HG03066 (cell line): ENCODE measurements at regions not wholly inside any gene's neighbourhood (a gene's known extent, or its start where the extent isn't known, plus 50 kb on each side); places are given as distances from the start of the nearest gene placed in this dataset.
"Not testable (repeated sequence)": the region's sequence is repeated elsewhere in the genome, so short reads cannot be mapped to it uniquely, and the experiment has no call there.

Experiments
- ATAC-seq: cut with Tn5 transposase; IDR thresholded peaks from one replicate; pipeline ENCODE4 v1.9.1; 2021; ENCODE audit warnings: low read depth; ENCODE audit not compliant: unreplicated experiment

DNA sequence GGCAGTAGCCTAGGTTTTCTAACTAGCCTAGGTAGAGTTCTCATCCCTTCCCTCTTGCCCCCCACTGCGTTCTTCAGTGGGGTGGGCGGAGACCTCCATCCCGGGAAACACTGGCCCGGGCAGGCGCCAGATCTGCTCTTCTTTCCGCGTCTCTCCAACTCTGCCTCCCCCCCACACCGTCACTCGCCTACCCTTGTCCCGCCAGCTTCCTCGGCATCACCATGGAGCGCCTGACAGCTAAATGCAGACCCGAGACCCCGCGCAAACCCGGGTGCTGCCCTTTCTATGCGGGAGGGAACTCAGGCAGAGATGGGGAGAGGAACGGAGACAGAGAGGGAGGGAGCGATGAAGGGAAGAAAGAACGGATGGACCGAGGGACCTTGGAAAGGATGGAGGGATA lies 1494.8 kb upstream of the DEFB115 start:
- ATAC-seq, result no peak

DNA sequence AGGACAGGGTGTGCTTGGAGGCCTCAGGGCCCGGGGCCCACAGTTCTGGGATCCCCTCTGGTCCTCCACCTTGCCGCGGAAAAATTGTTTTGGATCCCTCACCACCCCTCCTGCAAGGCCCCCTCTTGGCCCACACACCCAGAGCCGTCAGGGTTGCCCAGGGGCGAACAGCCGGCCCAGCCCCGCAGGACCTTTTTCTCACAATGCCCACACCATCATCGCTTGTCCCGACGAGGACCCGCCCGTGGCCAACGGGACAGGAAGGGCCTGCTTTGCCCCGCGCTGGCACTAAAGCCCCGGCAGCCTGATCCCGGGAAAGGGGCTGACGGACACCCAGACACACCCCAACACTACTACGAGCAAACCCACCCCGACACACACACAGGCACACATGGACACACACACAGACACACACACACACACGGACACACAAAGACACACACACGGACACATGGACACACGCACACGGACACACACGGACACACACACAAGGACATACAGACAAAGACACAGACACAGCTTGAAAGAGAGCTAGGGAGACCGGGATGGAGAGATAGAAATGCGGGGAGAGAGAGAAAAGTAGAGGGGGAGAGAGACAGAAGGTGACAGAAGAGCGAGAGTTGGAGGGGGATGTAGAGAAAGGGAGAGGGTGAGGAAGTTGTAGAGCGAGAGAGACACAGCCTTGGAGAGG lies 1493.5 kb upstream of the DEFB115 start:
- no peak for ATAC-seq

DNA sequence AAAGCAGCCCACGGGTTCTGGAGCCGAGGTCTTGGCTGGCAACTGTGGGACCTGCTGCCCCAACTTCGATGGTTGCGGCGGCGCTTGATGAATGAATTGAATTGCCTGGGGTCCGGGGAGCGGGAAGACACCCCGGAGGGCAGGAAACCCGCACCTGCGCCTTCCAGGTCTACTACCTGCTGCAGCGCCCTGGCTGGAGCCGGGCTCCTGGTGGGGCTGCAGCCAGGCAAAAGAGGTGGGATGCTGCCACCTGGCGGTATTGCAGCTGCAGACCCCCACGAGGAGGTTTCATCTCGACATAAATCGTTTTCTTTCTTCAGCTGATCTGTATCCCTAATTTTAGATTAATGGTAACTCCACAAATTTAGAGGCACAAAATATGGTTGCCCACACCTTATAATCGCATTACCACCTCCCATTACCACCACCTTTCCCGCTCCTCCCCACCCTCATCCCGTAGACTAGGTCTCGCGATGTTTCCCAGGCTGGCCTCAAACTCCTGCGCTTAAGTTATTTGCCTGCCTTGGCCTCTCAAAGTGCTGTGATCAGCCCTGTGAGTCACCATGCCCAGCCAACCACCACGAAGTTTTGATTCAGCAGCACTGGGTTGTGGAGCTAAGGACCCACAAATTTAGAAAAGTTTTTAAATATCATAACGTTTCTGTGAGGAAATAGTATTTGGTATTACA lies 1492.4 kb upstream of the DEFB115 start:
- ATAC-seq, result not testable (repeated sequence)

DNA sequence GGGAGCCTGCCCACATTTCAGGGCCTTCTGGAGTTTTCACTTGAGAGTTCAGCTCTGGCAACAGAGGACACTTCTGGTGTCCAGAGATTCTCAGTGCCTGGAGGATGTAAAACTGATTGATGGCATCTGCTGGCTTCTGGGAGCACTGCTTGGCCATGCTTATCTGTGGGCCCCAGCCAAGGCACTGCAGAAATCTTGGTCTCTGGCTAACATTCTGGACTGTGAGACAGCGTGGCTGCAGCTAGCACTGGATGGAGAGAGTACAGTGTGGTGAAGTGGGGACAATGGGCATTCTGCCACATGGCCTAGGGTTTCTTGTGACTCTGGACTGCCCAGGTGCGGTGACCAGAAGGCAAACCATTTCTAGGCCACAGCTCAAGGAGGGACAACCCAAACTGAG lies 1479.4 kb upstream of the DEFB115 start:
- not testable (repeated sequence) for ATAC-seq

DNA sequence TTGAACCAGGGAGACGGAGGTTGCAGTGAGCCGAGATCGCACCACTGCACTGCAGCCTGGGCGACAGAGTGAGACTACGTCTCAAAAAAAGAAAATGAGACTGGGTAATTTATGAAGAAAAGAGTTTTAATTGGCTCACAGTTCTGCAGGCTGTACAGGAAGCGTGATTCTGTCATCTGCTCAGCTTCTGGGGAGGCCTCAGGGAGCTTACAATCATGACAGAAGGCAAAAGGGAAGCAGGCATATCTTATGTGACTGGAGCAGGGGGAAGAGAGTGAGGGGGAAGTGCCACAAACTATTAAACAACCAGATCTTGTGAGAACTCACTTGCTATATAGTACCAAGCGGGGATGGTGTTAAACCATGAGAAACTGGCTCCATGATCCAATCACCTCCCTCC lies 1476.2 kb upstream of the DEFB115 start:
- ATAC-seq, result not testable (repeated sequence)

DNA sequence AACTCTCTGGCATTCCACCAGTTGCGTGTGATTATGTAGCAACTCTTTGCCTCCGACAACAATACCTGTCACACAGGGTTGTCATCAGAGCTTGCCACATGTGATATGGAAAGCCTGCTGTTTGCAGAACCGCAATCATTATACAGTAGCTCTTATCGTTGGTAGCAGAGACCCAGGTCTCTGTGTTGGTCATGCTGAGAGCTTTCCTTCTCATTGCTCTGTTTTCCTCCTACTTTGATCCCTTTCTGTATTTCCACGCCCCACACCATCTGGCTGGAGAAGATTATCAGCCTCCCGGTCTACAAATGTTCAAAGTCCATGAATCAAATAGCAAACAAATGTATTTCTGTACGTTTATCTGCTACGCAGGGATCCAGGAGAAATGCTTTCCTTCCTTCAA lies 1475.6 kb upstream of the DEFB115 start:
- ATAC-seq, result not testable (repeated sequence)

DNA sequence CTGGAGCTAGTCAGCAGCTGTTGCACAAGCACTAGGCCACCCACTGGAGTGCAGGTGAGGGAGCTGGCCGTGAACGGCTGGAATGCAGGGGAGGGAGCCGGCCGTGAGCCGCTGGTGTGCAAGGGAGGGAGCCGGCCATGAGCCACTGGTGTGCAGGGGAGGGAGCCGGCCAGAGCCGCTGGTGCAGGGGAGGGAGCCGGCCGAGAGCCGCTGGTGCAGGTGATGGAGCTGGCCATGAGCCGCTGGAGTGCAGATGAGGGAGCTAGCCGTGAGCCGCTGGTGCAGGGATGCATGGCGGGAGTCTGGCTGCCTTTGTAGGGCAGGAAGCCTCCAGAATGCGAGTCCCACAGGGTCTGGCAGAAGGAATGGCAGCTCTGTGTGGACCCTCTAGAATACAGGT lies 1470.0 kb upstream of the DEFB115 start:
- ATAC-seq, result not testable (repeated sequence)

DNA sequence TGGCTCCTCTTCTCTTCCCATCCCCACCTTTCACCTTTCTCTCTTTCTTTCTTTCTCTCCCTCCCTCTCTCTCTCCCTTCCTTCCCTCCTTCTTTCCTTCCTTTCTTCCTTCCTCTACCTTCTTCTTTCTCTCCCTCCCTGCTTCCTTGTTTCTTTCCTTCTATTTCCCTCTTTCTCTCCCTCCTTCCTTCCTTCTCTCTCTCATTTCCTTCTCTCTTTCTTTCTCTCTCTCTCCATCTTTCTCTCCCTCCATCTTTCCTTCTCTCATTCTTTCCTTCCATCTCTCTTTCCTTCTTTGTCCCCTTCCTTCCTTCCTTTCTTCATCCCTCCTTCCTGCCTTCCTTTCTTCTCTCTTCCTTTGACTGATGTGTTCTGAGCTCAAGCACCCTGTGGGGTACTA lies 1467.0 kb upstream of the DEFB115 start:
- no peak for ATAC-seq

DNA sequence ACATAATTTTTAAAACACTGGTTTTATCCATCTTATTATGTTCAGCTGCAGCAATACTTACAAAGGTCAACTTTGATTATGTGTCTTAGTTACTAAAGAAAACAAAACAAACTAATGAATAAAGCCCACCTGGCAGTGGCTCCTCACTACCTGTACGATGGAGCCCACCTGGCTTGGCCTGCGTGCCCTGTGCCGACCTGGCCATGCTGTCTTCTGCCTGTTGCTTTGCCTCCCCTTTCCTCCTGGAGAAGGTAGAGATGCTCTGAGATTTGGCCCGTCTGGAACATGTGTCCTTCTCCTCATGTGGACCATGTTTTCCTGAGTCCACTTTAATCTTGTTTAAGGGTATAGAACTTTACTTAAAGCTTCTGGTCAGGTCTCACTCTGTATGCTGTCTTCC lies 1426.0 kb upstream of the DEFB115 start:
- ATAC-seq, result not testable (repeated sequence)

DNA sequence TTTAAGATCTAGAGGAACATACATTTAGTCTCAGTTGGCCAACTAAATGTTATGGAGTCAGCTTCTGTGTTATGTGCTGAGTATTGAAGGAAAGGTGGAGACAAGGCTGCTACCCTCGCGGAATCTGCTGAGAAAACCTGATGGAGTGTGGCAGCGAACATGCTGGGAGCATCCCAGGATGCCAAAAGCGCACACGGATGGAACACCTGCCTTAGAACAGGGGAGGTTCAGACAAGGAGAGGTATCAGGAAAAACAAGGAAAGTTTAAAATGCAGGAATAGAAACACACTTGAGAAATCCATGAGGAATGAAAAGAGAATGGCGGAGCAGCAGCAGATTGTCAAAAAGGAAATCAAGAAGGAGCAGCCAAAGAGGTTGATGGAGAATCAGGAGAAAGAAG lies 1389.5 kb upstream of the DEFB115 start:
- ATAC-seq, result not testable (repeated sequence)

DNA sequence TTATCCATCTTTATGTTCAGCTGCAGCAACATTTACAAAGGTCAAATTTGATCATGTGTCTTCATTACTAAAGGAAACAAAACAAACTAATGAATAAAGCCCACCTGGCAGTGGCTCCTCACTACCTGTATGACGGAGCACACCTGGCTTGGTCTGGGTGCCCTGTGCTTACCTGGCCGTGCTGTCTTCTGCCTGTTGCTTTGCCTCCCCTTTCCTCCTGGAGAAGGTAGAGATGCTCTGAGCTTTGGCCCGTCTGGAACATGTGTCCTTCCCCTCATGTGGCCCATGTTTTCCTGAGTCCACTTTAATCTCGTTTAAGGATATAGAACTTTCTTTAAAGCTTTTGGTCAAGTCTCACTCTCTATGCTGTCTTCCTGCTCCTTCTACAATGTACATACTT lies 1388.8 kb upstream of the DEFB115 start:
- ATAC-seq, result not testable (repeated sequence)

DNA sequence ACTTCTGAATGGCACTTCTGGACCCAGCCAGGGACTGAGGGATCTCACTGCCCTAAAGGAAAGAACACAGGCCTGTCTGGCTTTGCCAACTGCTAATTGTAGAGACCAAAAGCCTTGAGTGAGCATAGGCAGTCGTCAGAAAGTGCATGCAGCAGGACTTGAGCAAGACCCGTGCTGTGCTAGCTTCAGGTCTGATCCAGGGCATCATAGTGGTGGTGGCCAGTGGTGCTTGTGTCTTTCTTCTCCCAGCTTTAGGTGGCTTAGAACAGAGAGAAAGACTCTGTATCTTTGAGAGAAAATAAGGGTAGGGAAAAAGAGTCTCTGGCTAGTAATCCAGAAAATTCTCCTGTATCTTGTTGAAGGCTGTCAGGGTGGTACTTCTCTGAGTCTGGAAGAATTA lies 1385.6 kb upstream of the DEFB115 start:
- not testable (repeated sequence) for ATAC-seq

DNA sequence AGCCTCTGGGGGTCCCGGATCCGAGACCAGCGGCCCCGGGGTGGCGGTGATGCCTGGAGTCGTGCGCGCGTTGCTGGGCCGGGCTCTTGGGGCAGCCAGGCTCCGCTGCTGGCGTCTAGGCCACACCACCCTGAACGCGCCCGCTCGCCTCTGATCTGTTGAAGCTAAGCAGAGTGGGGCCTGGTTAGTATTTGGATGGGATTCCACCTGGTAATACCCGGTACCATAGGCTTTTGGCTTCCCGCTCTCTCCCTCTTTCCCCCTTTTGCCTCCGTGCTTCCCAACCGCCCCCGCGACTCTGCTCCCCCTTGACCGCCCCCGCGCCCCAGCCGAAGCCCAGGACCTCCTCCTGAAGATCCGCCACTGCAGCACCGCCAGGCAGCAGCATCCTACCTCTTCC lies 1383.5 kb upstream of the DEFB115 start:
- ATAC-seq, result no peak

DNA sequence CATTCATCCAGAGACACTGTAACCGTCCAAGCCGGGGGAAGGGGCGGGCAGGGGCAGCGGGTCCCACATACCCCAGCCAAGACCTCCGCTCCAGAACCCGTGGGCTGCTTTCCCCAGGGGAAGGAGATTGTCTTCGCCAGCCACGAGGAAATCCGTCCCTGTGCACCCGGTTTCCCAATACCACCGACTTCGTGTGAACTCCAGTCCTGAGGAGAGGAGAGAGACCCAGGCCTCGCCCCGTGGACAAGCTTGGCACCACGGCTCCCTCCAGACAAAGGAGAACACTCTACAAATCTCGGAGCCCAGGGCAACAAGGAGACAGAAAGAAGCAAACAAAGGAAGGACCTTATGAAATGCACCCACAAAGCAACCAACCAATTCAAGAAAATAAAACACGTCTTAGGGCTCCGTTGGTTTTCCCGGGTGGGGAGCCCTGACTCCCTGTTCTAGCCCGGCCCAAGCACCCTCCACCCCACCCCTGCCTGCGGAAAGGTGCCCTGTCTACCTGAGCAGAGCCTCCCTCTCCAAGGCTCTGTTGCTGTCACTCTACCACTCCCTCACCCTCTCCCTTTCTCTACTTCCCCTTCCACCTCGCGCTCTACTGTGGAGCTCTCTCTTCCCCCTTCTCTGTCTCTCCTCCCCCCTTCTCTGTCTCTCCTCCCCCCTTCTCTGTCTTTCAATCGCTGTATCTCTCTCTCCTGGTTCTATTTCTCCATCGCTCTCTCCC lies 1382.8 kb upstream of the DEFB115 start:
- no peak for ATAC-seq

DNA sequence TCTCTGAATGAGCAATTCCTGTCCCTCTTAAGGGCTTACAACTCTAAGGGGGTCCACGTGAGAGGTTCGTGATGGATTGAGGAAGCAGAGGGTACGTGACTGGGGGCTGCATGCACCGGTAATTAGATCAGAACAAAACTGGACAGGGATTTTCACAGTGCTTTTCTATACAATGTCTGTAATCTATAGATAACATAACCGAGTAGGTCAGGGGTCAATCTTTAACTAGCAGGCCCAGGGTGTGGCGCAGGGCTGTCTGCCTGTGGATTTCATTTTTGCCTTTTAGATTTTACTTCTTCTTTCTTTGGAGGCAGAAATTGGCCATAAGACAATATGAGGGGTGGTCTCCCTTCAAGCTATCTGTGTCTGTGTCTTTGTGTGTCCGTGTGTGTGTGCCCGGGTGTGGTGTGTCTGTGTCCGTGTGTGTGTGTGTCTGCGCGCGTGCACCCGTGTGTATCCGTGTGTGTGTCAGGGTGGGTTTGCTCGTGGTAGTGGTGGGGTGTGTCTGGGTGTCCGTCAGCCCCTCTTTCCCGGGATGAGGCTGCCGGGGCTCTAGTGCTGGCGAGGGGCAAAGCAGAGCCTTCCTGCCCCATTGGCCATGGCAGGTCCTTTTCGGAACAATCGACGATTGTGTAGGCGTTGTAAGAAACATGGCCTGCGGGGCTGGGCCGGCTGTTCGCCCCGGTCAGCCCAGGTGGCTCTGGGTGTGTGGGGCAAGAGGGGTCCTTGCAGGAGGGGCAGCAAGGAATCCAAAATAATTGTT lies 1382.0 kb upstream of the DEFB115 start:
- not testable (repeated sequence) for ATAC-seq

DNA sequence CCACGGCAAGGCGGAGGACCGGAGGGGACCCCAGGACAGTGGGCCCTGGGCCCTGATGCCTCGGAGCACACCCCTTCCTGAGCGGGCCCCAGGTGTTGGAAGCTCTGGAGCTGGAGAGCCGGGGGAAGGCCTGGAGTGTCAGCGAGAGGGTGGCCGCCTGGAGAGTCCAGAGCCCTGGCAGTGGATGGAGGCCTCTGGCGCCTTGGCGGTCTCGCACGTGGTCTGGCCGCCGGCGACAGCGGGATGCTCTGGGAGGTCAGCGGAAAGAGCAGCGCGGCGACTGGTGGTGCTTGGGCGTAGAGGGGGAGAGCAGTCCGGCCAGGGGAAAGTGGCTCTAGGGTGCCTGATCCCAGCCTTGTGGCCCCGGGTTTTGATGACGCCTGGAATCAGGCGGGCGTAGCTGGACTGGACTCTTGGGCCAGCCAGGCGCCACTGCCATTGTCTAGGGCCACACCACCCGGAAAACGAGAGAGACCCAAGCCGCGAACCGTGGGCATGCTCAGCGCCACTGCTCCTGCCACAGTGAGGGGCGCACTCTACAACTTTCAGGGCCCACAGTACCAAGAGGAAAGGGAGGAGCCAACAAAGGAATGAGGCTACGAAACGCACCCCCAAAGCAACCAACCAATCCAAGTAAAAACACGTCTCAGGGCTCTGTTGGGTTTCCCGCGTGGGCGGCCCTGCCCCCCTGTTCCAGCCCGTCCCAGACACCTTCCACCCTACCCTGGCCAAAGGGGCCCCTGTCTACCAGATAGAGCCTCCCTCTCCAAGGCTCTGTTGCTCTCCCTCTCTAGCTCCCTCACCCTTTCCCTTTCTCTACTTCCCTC lies 1381.2 kb upstream of the DEFB115 start:
- ATAC-seq, result not testable (repeated sequence)

DNA sequence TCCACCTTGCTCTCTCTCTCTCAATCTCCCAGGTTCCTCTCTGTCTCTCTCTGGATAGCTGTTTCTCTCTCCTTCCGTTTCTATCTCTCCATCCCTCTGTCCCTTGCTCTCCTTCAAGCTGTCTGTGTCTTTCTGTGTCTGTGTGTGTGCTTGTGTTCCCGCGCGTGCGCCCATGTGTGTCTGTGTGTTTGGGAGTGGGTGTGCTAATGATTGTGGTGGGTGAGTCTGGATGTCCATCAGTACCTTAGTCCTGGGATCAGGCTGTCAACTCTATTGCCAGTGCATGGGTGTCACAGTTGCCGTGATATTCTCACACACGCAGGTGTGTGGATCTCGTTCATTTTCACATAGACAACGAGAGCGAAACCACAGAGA lies 1380.6 kb upstream of the DEFB115 start:
- no peak for ATAC-seq

DNA sequence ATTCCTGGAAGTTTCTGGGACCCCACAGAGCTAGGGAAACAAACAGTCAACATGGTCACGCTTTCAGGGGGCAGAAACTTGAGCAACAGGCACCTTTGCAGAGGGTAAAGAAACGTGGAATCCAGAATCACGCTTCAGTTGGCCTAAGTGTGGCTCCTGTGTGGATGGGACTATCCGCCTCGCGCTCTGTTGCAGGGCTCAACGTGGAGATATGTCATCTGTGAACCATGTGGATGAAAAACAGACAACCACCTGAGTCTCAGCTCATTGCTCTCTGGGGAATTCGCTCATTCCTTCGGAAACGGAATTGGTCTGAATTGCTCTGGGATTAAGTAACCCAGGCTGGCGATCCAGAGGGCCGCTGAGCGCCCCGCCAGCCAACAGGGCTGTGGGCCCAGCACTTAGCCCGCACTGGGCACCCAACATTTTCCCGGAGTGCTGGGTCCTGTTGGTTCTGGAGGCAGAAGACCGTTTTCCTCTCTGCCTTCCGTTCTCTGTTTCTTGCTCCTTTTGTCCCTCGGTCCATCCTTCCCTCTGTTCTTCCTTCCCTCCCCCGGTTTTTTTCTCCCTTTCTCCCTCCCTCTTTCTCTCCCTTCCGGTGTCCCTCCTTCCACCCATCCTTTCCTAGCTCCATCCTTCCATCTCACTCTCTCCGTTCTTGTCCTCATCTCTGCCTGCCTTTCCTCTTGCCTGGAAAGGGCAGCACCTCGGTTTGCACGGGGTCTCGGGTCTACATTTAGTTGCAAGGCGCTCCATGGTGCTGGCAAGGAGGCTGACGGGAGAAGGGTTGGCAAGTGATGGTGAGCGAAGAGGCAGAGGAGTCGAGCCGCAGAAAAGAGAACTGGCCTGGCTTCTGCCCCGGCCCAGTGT lies 1379.8 kb upstream of the DEFB115 start:
- not testable (repeated sequence) for ATAC-seq

DNA sequence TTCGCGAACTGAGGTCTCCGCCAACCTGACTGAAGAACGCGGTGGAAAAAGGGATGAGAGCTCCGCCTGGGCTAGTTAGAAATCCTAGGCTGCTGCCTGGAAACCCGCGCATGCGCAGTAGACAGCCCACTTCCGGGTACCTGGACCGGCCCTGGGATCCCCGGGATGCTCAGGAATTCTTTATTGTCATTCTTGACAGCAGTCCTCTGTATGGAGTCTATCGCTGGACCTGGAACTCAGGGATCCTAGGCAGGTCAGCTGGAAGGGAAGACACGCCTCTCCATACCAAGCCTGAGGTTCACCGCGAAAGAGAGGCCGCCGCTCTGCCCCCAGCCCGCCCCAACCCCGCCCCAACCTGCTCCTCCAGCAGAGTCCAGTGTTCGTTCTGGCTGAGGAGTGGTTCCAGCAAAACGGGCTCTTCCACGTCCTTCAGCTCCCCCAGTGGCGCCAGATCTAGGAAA lies 1379.2 kb upstream of the DEFB115 start:
- no peak for ATAC-seq
